Subcutaneous abdominal adipose tissue (tissue), 5 donors: ENCODE measurements at regions not wholly inside any gene's neighbourhood (a gene's known extent, or its start where the extent isn't known, plus 50 kb on each side); places are given as distances from the start of the nearest gene placed in this dataset.
"Not testable (repeated sequence)": the region's sequence is repeated elsewhere in the genome, so short reads cannot be mapped to it uniquely, and the experiment has no call there.

Source experiments
- H3K27ac ChIP-seq: one replicate; pipeline ENCODE4 v1.7.0; 2013; ENCODE audit warnings: low read depth, mild to moderate bottlenecking, inconsistent platforms, low read length, moderate library complexity
- H3K27me3 ChIP-seq, 5 donors: one replicate each; pipeline ENCODE4 v1.7.0; 2013; ENCODE audit warnings: low read length in 5 of 5, inconsistent platforms in 1 of 5; ENCODE audit not compliant: control insufficient read depth in 5 of 5, insufficient read depth in 4 of 5
- H3K36me3 ChIP-seq, 5 donors: one replicate each; pipeline ENCODE4 v1.7.0; 2013; ENCODE audit warnings: low read length in 5 of 5; ENCODE audit not compliant: control insufficient read depth in 5 of 5, insufficient read depth in 5 of 5
- H3K4me1 ChIP-seq, 5 donors: one replicate each; pipeline ENCODE4 v1.7.0; 2013; ENCODE audit warnings: low read length in 5 of 5, mild to moderate bottlenecking in 3 of 5, moderate library complexity in 1 of 5; ENCODE audit not compliant: control insufficient read depth in 5 of 5, insufficient read depth in 5 of 5
- H3K4me3 ChIP-seq, 5 donors: one replicate each; pipeline ENCODE4 v1.7.0; 2013; ENCODE audit warnings: low read length in 5 of 5, low read depth in 1 of 5
- H3K9ac ChIP-seq, 5 donors: one replicate each; pipeline ENCODE4 v1.7.0; 2013; ENCODE audit warnings: low read length in 5 of 5, mild to moderate bottlenecking in 4 of 5, moderate library complexity in 3 of 5
- H3K9me3 ChIP-seq, 5 donors: one replicate each; pipeline ENCODE4 v1.7.0; 2013; ENCODE audit warnings: low read length in 5 of 5; ENCODE audit not compliant: control insufficient read depth in 5 of 5
- donor health status: healthy.
- donor health status: healthy.
- donor health status: healthy.
- donor health status: healthy.
- donor health status: healthy.

- Histone ChIP-seq H3K27ac (no peak overlapping the region), H3K27me3 (no peaks in the 10 kb centered on the region), H3K4me3 (no peak overlapping the region), H3K9ac (no peak overlapping the region), H3K9me3 (no peaks in the 10 kb centered on the region), H3K4me1 (peaks cover 0 to 2% (median 0%) of the 10 kb centered on the region in 5 donors), H3K36me3 (no peaks in the 10 kb centered on the region)
These were observed 109.2 kb downstream of the OSTF1 start for GRCh38 chr9:75197561-75197960.

GRCh38 chr9:75198436-75198835 lies 110.1 kb downstream of the OSTF1 start:
- Histone ChIP-seq H3K27me3 (no peaks in the 10 kb centered on the region), H3K4me1 (peaks cover 0 to 2% (median 0%) of the 10 kb centered on the region in 5 donors), H3K9ac (no peak overlapping the region), H3K9me3 (no peaks in the 10 kb centered on the region), H3K36me3 (no peaks in the 10 kb centered on the region), H3K4me3 (no peak overlapping the region), H3K27ac (no peak overlapping the region)

GRCh38 chr9:75200892-75201470 lies 112.7 kb downstream of the OSTF1 start:
- Histone ChIP-seq H3K4me1 (peaks cover 0 to 2% (median 0%) of the 10 kb centered on the region in 5 donors), H3K9ac (no peak overlapping the region), H3K36me3 (no peaks in the 10 kb centered on the region), H3K27ac (no peak overlapping the region), H3K27me3 (no peaks in the 10 kb centered on the region), H3K9me3 (no peaks in the 10 kb centered on the region), H3K4me3 (no peak overlapping the region)

GRCh38 chr9:75201480-75202209 lies 113.3 kb downstream of the OSTF1 start:
- H3K27ac ChIP-seq, result no peak overlapping the region
- H3K4me1 ChIP-seq, result peaks cover 0 to 2% (median 0%) of the 10 kb centered on the region in 5 donors
- H3K9me3 ChIP-seq, result no peaks in the 10 kb centered on the region
- no peaks in the 10 kb centered on the region for H3K36me3 ChIP-seq
- no peak overlapping the region for H3K4me3 ChIP-seq
- no peaks in the 10 kb centered on the region for H3K27me3 ChIP-seq
- H3K9ac ChIP-seq, result no peak overlapping the region

- not testable (repeated sequence) for H3K36me3 ChIP-seq, H3K4me1 ChIP-seq, H3K27me3 ChIP-seq, H3K4me3 ChIP-seq, H3K27ac ChIP-seq, H3K9ac ChIP-seq, H3K9me3 ChIP-seq
These were observed 119.7 kb downstream of the OSTF1 start for GRCh38 chr9:75207997-75208396.

GRCh38 chr9:75210215-75210614 lies 121.9 kb downstream of the OSTF1 start:
- peak overlapping the region in 1 of 5 donors; percentile 30 for H3K9ac ChIP-seq
- no peak overlapping the region for H3K27ac ChIP-seq
- H3K36me3 ChIP-seq, result no peaks in the 10 kb centered on the region
- no peaks in the 10 kb centered on the region for H3K9me3 ChIP-seq
- H3K27me3 ChIP-seq, result no peaks in the 10 kb centered on the region
- H3K4me1 ChIP-seq, result no peaks in the 10 kb centered on the region
- no peak overlapping the region for H3K4me3 ChIP-seq

GRCh38 chr9:75213765-75214164 lies 125.5 kb downstream of the OSTF1 start:
- Histone ChIP-seq H3K27ac (no peak overlapping the region), H3K9ac (no peak overlapping the region), H3K9me3 (no peaks in the 10 kb centered on the region), H3K27me3 (no peaks in the 10 kb centered on the region), H3K36me3 (no peaks in the 10 kb centered on the region), H3K4me3 (no peak overlapping the region), H3K4me1 (no peaks in the 10 kb centered on the region)

GRCh38 chr9:75226403-75227139 lies 138.3 kb downstream of the OSTF1 start:
- Histone ChIP-seq H3K4me1 (peaks cover 0 to 7% (median 0%) of the 10 kb centered on the region in 5 donors), H3K9me3 (peaks cover 4 to 11% (median 6%) of the 10 kb centered on the region in 5 donors), H3K9ac (no peak overlapping the region), H3K27me3 (no peaks in the 10 kb centered on the region), H3K36me3 (peaks cover 0 to 2% (median 0%) of the 10 kb centered on the region in 5 donors), H3K27ac (no peak overlapping the region), H3K4me3 (peak overlapping the region in 1 of 5 donors; percentile 30)

GRCh38 chr9:75228893-75229292 lies 140.6 kb downstream of the OSTF1 start:
- H3K9me3 ChIP-seq, result peaks cover 0 to 7% (median 3%) of the 10 kb centered on the region in 5 donors

More at GRCh38 chr9:75228893-75229292, 140.6 kb downstream of the OSTF1 start:
- Histone ChIP-seq H3K4me1 (peaks cover 0 to 7% (median 0%) of the 10 kb centered on the region in 5 donors), H3K27me3 (no peaks in the 10 kb centered on the region), H3K36me3 (peaks cover 0 to 2% (median 0%) of the 10 kb centered on the region in 5 donors), H3K9ac (no peak overlapping the region), H3K4me3 (no peak overlapping the region), H3K27ac (no peak overlapping the region)
